ENCODE measurements at regions not wholly inside any gene's neighbourhood (a gene's known extent, or its start where the extent isn't known, plus 50 kb on each side); places are given as distances from the start of the nearest gene placed in this dataset.

DNA sequence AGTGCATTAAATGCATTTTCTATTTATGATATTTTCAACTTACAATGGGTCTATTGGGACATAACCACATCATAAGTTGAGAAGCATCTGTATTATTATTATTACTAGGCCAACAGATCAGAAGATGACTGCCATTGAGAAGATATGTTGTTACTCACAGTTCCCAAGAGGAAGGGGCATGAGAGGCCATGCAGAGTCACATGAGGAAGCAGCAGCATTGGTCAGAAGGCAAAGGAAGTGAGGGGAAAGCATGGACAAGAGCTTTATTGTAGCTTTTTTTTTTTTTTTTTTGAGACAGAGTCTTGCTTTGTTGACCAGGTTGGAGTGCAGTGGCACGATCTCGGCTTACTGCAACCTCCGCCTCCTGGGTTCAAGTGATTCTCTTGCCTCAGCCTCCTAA lies 66.2 kb upstream of the LCLAT1 start:
- Histone ChIP-seq H3K27ac (ENCODE audit: low read depth, low read length) (no peak overlapping the region), H3K14ac (ENCODE audit: low read length) (no peak overlapping the region), H3K4ac (ENCODE audit: low read depth, low read length) (no peak overlapping the region), H2AK5ac (ENCODE audit: low read length) (no peak overlapping the region), H3K4me3 (ENCODE audit: low read depth, low read length) (no peak overlapping the region), H2BK120ac (ENCODE audit: insufficient read depth, low read length, poor library complexity) (no peak overlapping the region), H2BK12ac (ENCODE audit: low read length) (no peak overlapping the region), H3K79me1 (ENCODE audit: low read length) (no peaks in the 10 kb centered on the region), H3K27me3 (ENCODE audit: insufficient read depth, low read length) (no peaks in the 10 kb centered on the region), H3K36me3 (ENCODE audit: control insufficient read depth in 1 of 2, insufficient read depth in 2 of 2, low read length in 2 of 2) (no peaks in the 10 kb centered on the region), H4K91ac (ENCODE audit: low read depth, low read length) (no peak overlapping the region), H3K9ac (ENCODE audit: low read length) (no peak overlapping the region), H3K9me3 (ENCODE audit: insufficient read depth, low read depth, low read length) (no peaks in the 10 kb centered on the region), H3K4me1 (ENCODE audit: control insufficient read depth in 1 of 2, insufficient read depth in 2 of 2, low read length in 2 of 2) (no peaks in the 10 kb centered on the region), H4K12ac (ENCODE audit: low read depth, low read length) (no peak overlapping the region), H2BK5ac (ENCODE audit: low read depth, low read length, poor library complexity) (no peak overlapping the region), H3K23ac (ENCODE audit: low read length) (no peak overlapping the region), H3K4me2 (ENCODE audit: low read length) (no peak overlapping the region), H4K8ac (ENCODE audit: low read depth, low read length) (no peak overlapping the region), H2AFZ (ENCODE audit: insufficient read depth, low read length, poor library complexity) (no peak overlapping the region), H3K79me2 (ENCODE audit: control insufficient read depth, insufficient read depth, low read length, poor library complexity) (no peaks in the 10 kb centered on the region), H3K18ac (ENCODE audit: low read length) (no peak overlapping the region)
- WGBS (ENCODE audit: extremely low coverage, insufficient coverage, insufficient read length): no CpG with 5 or more reads among the region's 3 CpGs
- DNase-seq: no peak

DNA sequence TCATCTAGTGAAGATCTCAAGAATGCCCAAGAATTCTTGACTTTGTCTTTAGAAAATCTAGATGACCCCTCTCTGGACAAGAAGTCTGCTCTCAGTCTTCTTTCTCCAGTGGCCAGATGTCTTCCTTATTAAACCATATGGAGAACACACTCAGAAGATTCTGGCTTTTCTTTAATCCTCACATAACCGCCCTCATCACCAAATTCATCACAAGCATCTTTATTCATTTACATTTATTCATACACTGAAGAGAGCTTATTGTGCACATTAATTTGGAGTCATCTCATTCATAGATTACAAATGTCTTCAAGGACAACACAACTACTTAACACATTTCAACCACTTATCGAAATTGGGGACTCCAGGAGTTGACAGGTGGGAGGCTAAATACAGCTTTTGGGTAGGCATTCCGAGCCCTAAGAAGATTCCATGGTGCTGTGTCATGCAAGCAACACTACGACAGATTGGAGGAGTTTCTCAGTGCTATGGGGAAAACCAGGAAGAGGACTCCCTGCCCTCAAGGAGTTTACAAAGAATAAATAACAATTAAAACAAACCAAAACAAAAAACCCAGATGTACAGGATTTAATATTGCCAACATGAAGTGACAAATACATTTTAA lies 64.8 kb upstream of the LCLAT1 start:
- Histone ChIP-seq H4K91ac (ENCODE audit: low read depth, low read length) (no peak overlapping the region), H3K9ac (ENCODE audit: low read length) (no peak overlapping the region), H3K4me3 (ENCODE audit: low read depth, low read length) (no peak overlapping the region), H2BK12ac (ENCODE audit: low read length) (no peak overlapping the region), H4K12ac (ENCODE audit: low read depth, low read length) (no peak overlapping the region), H2AK5ac (ENCODE audit: low read length) (no peak overlapping the region), H3K27ac (ENCODE audit: low read depth, low read length) (no peak overlapping the region), H3K4ac (ENCODE audit: low read depth, low read length) (no peak overlapping the region), H4K8ac (ENCODE audit: low read depth, low read length) (no peak overlapping the region), H3K27me3 (ENCODE audit: insufficient read depth, low read length) (no peaks in the 10 kb centered on the region), H3K4me2 (ENCODE audit: low read length) (no peak overlapping the region), H3K9me3 (ENCODE audit: insufficient read depth, low read depth, low read length) (no peaks in the 10 kb centered on the region), H3K79me2 (ENCODE audit: control insufficient read depth, insufficient read depth, low read length, poor library complexity) (no peaks in the 10 kb centered on the region), H3K23ac (ENCODE audit: low read length) (no peak overlapping the region), H2AFZ (ENCODE audit: insufficient read depth, low read length, poor library complexity) (no peak overlapping the region), H2BK120ac (ENCODE audit: insufficient read depth, low read length, poor library complexity) (no peak overlapping the region), H3K36me3 (ENCODE audit: control insufficient read depth in 1 of 2, insufficient read depth in 2 of 2, low read length in 2 of 2) (no peaks in the 10 kb centered on the region), H2BK5ac (ENCODE audit: low read depth, low read length, poor library complexity) (no peak overlapping the region), H3K18ac (ENCODE audit: low read length) (no peak overlapping the region), H3K14ac (ENCODE audit: low read length) (no peak overlapping the region), H3K4me1 (ENCODE audit: control insufficient read depth in 1 of 2, insufficient read depth in 2 of 2, low read length in 2 of 2) (no peaks in the 10 kb centered on the region), H3K79me1 (ENCODE audit: low read length) (no peaks in the 10 kb centered on the region)
- WGBS (ENCODE audit: extremely low coverage, insufficient coverage, insufficient read length): 100% methylated on average over 1 of the region's 4 CpGs
- DNase-seq: no peak

DNA sequence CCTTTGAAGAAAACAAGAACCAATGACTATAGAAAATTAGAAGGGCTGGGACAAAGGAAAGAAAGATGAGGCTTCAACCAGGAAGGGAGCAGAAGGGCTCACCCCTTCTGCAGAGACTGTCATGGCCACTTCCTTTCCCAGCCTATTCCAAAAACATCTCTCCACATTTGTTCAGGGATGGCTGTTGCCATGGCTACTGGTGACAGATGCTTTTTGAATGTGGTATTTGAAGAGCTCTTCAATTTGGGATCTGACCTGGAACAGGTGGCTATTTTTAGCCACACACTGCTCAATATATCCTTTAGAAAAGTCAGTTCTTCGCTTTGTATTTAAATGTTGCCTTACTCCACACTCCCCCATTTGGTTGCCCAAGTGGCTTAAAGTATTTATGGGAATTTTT lies 64.1 kb upstream of the LCLAT1 start:
- no peak overlapping the region for H2BK120ac ChIP-seq (ENCODE audit: insufficient read depth, low read length, poor library complexity)
- no peak for DNase-seq
- H2AFZ ChIP-seq (ENCODE audit: insufficient read depth, low read length, poor library complexity): no peak overlapping the region
- no peak overlapping the region for H3K4me3 ChIP-seq (ENCODE audit: low read depth, low read length)
- H2AK5ac ChIP-seq (ENCODE audit: low read length): no peak overlapping the region
- no peaks in the 10 kb centered on the region for H3K9me3 ChIP-seq (ENCODE audit: insufficient read depth, low read depth, low read length)
- no peak overlapping the region for H3K23ac ChIP-seq (ENCODE audit: low read length)
- H3K79me2 ChIP-seq (ENCODE audit: control insufficient read depth, insufficient read depth, low read length, poor library complexity): no peaks in the 10 kb centered on the region
- H3K79me1 ChIP-seq (ENCODE audit: low read length): no peaks in the 10 kb centered on the region
- no peaks in the 10 kb centered on the region for H3K27me3 ChIP-seq (ENCODE audit: insufficient read depth, low read length)
- no peak overlapping the region for H3K4ac ChIP-seq (ENCODE audit: low read depth, low read length)
- H4K91ac ChIP-seq (ENCODE audit: low read depth, low read length): no peak overlapping the region
- no peaks in the 10 kb centered on the region for H3K36me3 ChIP-seq (ENCODE audit: control insufficient read depth in 1 of 2, insufficient read depth in 2 of 2, low read length in 2 of 2)
- H3K4me1 ChIP-seq (ENCODE audit: control insufficient read depth in 1 of 2, insufficient read depth in 2 of 2, low read length in 2 of 2): no peaks in the 10 kb centered on the region
- no peak overlapping the region for H4K8ac ChIP-seq (ENCODE audit: low read depth, low read length)
- H3K9ac ChIP-seq (ENCODE audit: low read length): no peak overlapping the region
- H3K27ac ChIP-seq (ENCODE audit: low read depth, low read length): no peak overlapping the region
- no peak overlapping the region for H3K4me2 ChIP-seq (ENCODE audit: low read length)
- no peak overlapping the region for H3K18ac ChIP-seq (ENCODE audit: low read length)
- no peak overlapping the region for H3K14ac ChIP-seq (ENCODE audit: low read length)
- H2BK12ac ChIP-seq (ENCODE audit: low read length): no peak overlapping the region
- no peak overlapping the region for H4K12ac ChIP-seq (ENCODE audit: low read depth, low read length)
- no peak overlapping the region for H2BK5ac ChIP-seq (ENCODE audit: low read depth, low read length, poor library complexity)
- WGBS (ENCODE audit: extremely low coverage, insufficient coverage, insufficient read length): no CpG with 5 or more reads among the region's 1 CpG

DNA sequence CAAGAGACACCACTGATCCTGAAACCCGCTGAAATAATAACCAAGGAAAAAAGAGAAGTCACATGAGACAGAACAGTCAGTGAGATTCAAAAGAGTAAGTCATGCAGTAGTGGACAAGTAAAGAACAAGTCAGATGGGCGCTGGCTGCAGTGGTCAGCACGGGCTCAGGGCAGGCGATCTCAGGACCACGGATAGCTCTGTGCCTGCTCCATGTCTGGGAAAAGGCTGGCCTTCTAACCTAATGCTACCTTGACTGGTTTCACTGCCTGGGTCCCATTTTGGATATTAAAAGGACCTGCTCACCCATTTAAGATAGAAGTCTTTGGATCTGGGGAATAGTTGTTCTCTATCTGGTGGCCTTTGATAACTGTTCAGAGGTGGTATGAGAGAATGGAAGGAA lies 61.7 kb upstream of the LCLAT1 start:
- Histone ChIP-seq H3K27ac (ENCODE audit: low read depth, low read length) (no peak overlapping the region), H3K4me1 (ENCODE audit: control insufficient read depth in 1 of 2, insufficient read depth in 2 of 2, low read length in 2 of 2) (no peaks in the 10 kb centered on the region), H3K9ac (ENCODE audit: low read length) (no peak overlapping the region), H3K23ac (ENCODE audit: low read length) (no peak overlapping the region), H3K9me3 (ENCODE audit: insufficient read depth, low read depth, low read length) (no peaks in the 10 kb centered on the region), H3K27me3 (ENCODE audit: insufficient read depth, low read length) (no peaks in the 10 kb centered on the region), H3K18ac (ENCODE audit: low read length) (no peak overlapping the region), H3K79me2 (ENCODE audit: control insufficient read depth, insufficient read depth, low read length, poor library complexity) (no peaks in the 10 kb centered on the region), H2BK12ac (ENCODE audit: low read length) (no peak overlapping the region), H3K4ac (ENCODE audit: low read depth, low read length) (no peak overlapping the region), H3K36me3 (ENCODE audit: control insufficient read depth in 1 of 2, insufficient read depth in 2 of 2, low read length in 2 of 2) (no peaks in the 10 kb centered on the region), H4K12ac (ENCODE audit: low read depth, low read length) (no peak overlapping the region), H2BK120ac (ENCODE audit: insufficient read depth, low read length, poor library complexity) (no peak overlapping the region), H3K4me3 (ENCODE audit: low read depth, low read length) (no peak overlapping the region), H3K14ac (ENCODE audit: low read length) (no peak overlapping the region), H4K91ac (ENCODE audit: low read depth, low read length) (no peak overlapping the region), H2AFZ (ENCODE audit: insufficient read depth, low read length, poor library complexity) (no peak overlapping the region), H3K79me1 (ENCODE audit: low read length) (no peaks in the 10 kb centered on the region), H2BK5ac (ENCODE audit: low read depth, low read length, poor library complexity) (no peak overlapping the region), H3K4me2 (ENCODE audit: low read length) (no peak overlapping the region), H4K8ac (ENCODE audit: low read depth, low read length) (no peak overlapping the region), H2AK5ac (ENCODE audit: low read length) (no peak overlapping the region)
- no CpG with 5 or more reads among the region's 5 CpGs for WGBS (ENCODE audit: extremely low coverage, insufficient coverage, insufficient read length)
- peak; percentile 18 to 46 for DNase-seq

Data from trophoblast cell (in vitro differentiated cells and primary cell).